GM19438 (cell line): ENCODE measurements at regions not wholly inside any gene's neighbourhood (a gene's known extent, or its start where the extent isn't known, plus 50 kb on each side); places are given as distances from the start of the nearest gene placed in this dataset.

Source experiments
- ATAC-seq: cut with Tn5 transposase; IDR thresholded peaks from one replicate; pipeline ENCODE4 v1.9.1; 2021; ENCODE audit warnings: low read depth; ENCODE audit not compliant: unreplicated experiment

DNA sequence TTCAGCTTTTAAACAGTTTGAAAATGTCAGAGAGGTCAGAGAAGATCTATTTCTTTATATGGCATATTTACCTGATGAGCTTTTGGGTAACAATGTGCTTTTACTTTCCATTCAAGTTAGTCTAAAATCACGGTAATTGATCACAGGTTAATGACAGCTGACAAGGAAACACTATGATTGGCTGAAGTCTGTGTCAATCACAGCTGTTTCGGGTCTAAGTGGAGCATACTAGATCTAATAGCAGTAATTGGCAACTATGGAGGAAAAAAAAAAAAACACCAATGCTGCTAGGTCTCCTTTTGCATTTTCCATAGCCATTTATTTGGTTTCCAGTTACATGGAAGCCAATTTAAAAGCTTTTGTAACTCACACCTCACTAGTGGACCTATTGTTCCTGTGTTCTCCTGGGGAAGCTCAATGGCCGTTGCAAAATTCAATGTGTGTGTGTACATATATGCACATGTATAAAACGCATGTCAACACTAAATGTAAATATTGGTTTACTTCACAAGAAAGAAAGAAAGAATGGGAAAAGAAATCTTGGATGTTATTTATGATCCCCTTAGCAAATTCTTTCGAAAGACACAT is 568.3 kb upstream of the ZFHX3 start:
- no peak for ATAC-seq

DNA sequence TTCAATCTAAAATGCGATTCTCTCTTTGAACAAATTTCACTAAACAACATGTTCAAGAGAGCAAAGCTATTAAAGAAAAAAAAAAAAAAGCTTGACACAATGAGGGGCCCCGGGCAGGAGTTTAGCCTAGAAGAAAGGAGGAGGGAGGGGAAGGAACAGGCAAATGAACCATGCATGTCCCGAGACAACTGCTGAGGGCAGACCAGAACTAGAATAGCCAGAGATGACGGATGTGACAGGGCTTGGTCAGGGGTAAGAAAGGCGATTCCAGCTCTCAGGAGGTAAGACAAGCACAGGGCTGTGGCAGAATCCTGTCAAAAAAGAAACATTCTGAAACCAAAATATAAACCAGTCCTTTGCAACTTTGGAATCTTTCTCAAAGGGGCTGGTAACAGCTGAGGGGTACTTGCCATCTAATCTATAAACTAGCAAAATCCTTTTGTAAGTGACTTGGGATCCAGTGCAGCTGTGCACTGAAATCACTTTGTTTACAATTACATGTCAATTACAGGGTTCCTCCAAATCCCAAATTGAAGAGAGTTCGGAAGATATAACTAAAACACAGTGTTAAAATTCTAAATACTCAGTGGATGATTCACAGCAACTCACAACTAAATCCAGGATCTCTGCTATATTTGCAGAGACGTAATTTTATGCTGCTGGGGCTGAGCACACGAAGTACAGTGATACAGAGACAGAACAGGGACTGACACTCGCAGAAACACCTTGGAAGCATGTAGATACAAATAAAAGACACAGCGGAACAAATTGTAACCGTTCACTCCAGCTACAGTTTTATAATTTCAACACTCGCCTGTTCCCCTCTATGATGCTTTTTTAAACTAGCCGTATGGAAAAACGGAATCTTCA is 567.4 kb upstream of the ZFHX3 start:
- ATAC-seq = no peak

- ATAC-seq = no peak
These were observed 566.2 kb upstream of the ZFHX3 start for GRCh38 chr16:73614131-73614530.

GRCh38 chr16:73610605-73611156 is 562.8 kb upstream of the ZFHX3 start:
- ATAC-seq = no peak

DNA sequence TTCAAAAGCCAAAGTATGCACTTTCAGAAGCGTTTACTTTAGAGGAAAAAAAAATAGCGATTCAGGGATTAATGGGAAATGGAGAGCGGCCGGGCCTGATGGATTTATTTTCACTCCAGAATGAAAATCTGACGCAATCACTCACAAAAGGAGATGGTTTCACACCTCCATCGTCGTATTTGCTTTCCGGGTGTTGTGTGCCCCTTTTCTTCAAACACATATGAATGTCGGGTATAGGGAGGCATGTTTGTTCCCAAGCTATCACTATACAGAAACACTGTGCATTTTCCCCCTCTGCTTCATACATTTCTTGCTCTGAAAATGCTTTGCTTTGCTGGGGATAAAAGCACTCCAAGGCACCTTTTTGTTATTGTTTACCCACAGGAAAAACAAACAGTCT is 562.2 kb upstream of the ZFHX3 start:
- ATAC-seq = no peak

GRCh38 chr16:73608911-73609310 is 561.0 kb upstream of the ZFHX3 start:
- ATAC-seq = no peak

- ATAC-seq = no peak
These were observed 557.4 kb upstream of the ZFHX3 start for GRCh38 chr16:73605309-73605708.

DNA sequence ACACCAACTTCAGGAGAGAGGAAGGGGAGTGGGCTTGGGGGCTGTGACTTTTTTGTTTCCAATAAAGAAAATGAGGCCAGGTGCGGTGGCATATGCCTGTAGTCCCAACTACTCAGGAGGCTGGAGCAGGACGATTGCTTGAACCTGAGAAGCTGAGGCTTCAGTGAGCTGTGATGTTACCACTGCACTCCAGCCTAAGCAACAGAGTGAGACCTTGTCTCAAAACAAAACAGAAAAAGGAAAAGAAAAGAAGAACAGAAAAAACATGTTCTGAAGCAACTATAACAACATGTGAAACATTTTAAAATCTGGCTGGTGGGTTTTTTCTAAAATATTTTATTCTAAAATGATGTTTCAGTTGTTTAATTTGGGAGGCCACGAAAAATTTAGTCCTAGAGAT is 554.0 kb upstream of the ZFHX3 start:
- ATAC-seq = no peak

DNA sequence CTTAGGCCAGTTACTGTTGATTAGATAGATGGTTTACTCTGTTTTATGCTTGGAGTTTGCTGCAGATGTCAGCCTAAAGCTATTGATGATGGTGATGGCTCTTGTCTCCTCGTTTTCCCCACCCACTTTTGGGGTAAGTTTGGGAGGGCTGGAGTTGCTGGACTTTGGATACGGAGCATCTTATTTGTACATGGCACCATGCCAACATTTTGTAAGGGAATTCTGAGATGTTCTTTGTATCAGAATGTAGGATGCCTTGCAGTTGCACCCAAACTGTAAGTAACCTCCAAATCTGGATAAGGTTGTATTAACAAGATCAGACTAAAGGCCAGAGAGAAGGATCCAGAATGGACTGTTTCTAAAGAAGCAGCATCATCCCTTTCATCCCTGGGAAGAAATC is 551.9 kb upstream of the ZFHX3 start:
- ATAC-seq = no peak

- ATAC-seq = no peak
These were observed 551.4 kb upstream of the ZFHX3 start for GRCh38 chr16:73599351-73599750.

- no peak for ATAC-seq
These were observed 536.2 kb upstream of the ZFHX3 start for GRCh38 chr16:73584157-73584556.

- no peak for ATAC-seq
These were observed 524.4 kb upstream of the ZFHX3 start for GRCh38 chr16:73572135-73572828.

- no peak for ATAC-seq
These were observed 521.5 kb upstream of the ZFHX3 start for GRCh38 chr16:73569266-73569980.

- no peak for ATAC-seq
These were observed 520.8 kb upstream of the ZFHX3 start for GRCh38 chr16:73568769-73569168.

GRCh38 chr16:73565925-73566324 is 518.0 kb upstream of the ZFHX3 start:
- ATAC-seq = no peak

DNA sequence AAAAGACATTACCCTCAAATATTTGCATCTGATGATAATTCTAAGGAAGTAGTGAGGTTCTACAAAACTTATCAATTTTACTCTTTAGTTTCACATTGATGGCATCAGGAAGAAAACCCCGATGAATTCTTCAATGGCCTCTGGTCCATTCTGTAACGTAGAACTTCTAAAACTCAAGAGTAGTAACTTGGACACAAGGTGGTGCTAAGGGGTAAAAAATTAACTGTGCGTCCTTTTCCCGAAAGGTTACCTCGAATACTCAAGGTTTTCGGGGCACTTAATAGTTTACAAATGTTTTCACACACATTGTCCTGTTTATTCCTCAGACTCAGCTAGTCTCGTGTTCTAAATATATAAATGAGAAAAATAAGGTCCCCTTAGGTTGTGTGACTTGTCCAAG is 517.3 kb upstream of the ZFHX3 start:
- ATAC-seq = no peak

DNA sequence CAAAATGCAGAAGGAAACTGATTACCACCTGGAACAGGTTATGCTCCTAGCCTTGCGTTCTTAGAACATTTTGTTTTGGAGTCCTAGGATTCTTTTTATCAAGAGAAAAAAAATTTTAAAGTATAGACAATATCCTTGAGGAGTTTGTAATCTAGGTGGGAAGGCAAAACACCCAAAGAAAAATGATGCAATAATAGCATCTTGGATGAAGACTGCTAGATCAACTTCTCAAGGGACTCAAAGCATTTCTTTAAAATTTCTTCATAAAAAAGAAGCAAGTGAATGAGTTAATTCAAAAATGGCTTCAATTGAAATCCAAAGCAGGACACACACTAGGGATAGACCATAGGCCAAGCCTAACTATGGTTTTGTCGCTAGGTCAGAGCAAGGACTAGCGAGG is 515.8 kb upstream of the ZFHX3 start:
- ATAC-seq = no peak

- no peak for ATAC-seq
These were observed 512.6 kb upstream of the ZFHX3 start for GRCh38 chr16:73560497-73560896.

DNA sequence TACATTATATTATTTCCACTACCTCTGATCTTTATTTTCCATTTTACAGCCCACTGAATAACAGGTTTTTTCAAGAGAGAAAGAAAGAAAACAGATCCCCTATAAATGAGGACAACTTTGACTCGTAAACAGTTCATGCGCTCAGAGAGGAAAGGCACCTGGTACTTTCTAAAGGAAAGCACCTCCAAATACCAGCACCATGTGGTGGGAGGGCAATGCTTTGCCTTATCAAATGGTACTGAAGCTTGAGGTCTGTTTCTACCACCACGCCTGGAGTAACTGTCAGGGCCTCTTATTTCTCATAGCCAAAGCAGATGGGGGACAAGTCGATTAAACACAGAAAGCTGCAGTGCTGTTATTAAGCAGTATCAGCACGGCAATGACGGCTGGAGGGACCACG is 510.3 kb upstream of the ZFHX3 start:
- no peak for ATAC-seq

DNA sequence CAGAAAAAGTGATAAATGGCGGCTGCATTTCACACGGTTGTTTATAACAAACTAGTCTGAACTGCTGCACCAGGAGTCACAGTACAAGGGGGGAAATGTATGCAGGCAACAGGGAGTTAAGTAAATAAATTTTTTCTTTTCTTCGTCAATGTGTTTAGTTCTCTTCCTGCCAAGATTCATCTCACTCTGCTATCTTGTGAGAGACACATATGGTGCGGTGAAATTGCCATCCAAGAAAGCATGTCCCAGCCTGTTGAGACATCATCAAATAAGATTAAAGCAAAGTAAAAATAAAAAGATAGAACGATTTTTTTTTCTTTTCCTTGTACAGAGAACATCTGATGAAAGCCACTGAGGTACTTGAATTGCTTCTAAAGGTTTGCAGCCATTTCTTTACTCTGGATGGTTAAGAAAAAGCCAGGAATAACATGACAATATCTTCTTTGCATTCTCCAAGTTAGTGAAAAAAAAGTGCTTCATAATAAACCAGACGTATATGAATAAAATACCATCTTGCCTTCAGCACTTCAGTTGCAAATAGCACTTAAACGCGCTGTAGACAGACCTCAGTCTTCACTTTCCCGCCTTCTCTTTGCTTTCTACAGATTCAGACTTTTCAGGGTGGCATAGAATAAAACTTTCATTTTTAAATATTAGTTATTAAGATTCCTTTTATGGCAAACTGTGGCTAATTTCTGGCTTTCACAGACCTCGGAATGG is 506.2 kb upstream of the ZFHX3 start:
- ATAC-seq = no peak
